Muscle layer of colon (tissue), 2 donors: ENCODE measurements at regions not wholly inside any gene's neighbourhood (a gene's known extent, or its start where the extent isn't known, plus 50 kb on each side); places are given as distances from the start of the nearest gene placed in this dataset.

Source experiments
- H3K27ac ChIP-seq: one replicate; pipeline ENCODE4 v1.7.0; 2013; ENCODE audit warnings: low read depth, mild to moderate bottlenecking, low read length, moderate library complexity
- H3K27me3 ChIP-seq, 2 donors: one replicate each; pipeline ENCODE4 v1.7.0; 2013; ENCODE audit warnings: low read length in 2 of 2, mild to moderate bottlenecking in 2 of 2; ENCODE audit not compliant: insufficient read depth in 2 of 2, control insufficient read depth in 1 of 2
- H3K36me3 ChIP-seq: one replicate; pipeline ENCODE4 v1.7.0; 2013; ENCODE audit warnings: mild to moderate bottlenecking, low read length; ENCODE audit not compliant: insufficient read depth
- H3K4me1 ChIP-seq: one replicate; pipeline ENCODE4 v1.7.0; 2013; ENCODE audit warnings: mild to moderate bottlenecking, low read length; ENCODE audit not compliant: insufficient read depth
- H3K4me3 ChIP-seq, 2 donors: one replicate each; pipeline ENCODE4 v1.7.0; 2013; ENCODE audit warnings: low read length in 2 of 2, low read depth in 1 of 2, mild to moderate bottlenecking in 1 of 2, moderate library complexity in 1 of 2
- H3K9ac ChIP-seq: one replicate; pipeline ENCODE4 v1.7.0; 2013; ENCODE audit warnings: low read length
- H3K9me3 ChIP-seq: one replicate; pipeline ENCODE4 v1.7.0; 2013; ENCODE audit warnings: mild to moderate bottlenecking, low read length
- donor health status: abdominal sarcoma.
- donor health status: Adenocarcinoma of cecum.

DNA sequence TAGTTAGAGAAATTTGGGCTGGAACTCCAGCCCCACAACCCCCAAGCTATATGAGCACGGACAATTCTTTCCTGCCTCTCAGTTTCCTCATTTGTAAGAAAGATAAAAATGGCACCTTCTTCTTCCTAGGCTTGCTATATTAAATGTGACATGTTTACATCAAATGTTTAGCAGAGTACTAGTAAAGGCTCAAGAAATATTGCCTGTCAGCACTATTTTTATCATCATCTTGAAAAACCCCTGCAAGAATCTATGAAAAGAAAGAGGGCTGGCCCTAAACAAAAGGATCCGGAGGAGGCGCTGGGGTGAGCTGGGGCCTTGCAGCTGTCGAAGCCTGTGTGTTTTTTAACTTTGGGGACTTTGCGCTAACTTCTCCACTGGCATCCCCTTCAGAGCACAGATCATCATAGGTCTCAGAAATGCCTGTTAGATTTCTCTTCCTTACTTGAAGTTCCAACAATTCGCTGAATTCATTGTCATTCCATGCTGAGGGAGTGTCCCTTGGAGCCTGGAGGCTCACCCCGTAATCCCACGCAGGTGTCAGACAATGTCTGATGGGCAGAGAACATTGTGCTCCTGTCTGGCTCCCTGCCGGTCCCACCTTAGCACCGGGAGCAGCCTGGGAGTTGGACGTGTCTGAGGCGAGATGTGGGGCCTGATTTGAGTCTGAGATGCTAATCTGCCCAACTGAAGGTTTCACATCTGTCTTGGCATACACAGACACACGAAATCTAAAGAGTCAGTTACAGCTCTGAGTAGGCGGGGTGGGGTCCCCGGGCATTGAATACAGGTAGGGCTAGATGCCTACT lies 206.8 kb downstream of the NUAK1 start:
- Histone ChIP-seq H3K27ac (no peak overlapping the region), H3K27me3 (no peaks in the 10 kb centered on the region), H3K9ac (no peak overlapping the region), H3K9me3 (no peaks in the 10 kb centered on the region), H3K36me3 (no peaks in the 10 kb centered on the region), H3K4me3 (no peak overlapping the region), H3K4me1 (peaks cover 9% of the 10 kb centered on the region)

DNA sequence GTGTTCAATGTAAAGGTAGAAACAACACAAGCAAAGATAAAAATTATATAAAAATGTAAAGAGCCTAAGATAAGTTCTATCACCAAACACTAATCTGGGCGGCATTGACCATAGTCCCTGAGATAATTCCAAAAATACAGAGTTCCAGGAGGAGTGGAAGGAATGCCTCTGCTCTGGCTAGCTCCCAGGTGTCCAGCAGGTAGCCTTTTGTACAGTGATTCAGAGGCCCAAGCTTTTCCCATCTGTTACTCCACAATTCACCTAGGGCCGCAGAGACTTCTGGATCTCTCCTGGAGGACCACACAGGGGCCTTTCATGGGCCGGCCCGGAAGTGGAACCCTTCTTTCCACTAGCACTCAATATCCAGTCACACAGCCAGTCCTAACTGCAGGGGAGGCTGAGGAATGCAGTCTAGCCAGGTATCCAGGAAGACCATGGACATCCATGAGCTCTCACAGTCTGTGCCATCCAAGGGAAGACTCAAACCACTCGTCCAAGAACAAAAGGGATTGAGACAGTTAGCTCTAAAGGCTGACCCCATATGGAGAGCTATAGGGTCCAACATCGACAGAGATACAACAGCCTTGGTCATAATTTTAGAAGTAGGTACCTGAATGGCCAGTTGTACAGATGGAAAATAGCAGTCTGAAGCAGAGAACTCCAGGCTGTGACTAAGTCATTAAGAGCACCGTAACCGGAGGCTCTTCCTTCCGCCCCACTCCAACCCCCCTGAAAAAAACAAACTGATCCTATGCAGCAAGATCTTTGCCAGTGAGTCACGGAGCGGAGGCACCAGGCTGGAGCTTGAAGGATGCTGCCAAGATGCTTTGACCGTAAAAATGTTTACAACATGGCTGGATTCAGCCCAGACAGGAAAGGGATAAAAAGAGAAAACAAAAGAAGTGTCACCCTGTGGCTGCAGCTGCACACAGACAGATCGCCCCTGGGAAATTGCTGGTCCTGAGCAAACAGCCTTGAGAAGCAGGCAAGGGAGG lies 204.8 kb downstream of the NUAK1 start:
- Histone ChIP-seq H3K9ac (no peak overlapping the region), H3K9me3 (no peaks in the 10 kb centered on the region), H3K27me3 (no peaks in the 10 kb centered on the region), H3K36me3 (no peaks in the 10 kb centered on the region), H3K4me3 (no peak overlapping the region), H3K27ac (no peak overlapping the region), H3K4me1 (peaks cover 9% of the 10 kb centered on the region)

GRCh38 chr12:105935106-105935505 lies 203.6 kb downstream of the NUAK1 start:
- H3K9ac ChIP-seq, result no peak overlapping the region
- H3K27ac ChIP-seq, result no peak overlapping the region
- peaks cover 9% of the 10 kb centered on the region for H3K4me1 ChIP-seq
- no peak overlapping the region for H3K4me3 ChIP-seq
- H3K36me3 ChIP-seq, result no peaks in the 10 kb centered on the region
- H3K27me3 ChIP-seq, result no peaks in the 10 kb centered on the region
- H3K9me3 ChIP-seq, result no peaks in the 10 kb centered on the region

DNA sequence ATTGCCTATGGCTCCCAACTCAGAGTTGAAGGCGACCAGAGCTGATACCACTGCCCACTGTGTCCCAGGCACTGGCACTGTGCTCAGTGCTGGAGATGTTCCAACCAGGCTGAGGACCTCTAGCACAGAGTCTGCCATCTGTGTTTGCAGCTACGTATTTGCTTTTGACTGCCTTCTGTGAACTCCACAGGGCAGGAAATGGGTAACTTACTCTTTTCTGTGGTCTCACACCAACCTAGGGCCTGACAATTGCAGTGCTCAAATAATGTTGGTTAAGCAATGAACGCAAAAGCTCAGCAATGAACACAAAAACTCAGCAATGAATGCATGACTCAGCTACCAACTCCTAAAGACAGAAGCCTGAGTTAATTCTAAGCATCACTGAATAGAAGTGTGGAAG lies 202.8 kb downstream of the NUAK1 start:
- Histone ChIP-seq H3K9me3 (no peaks in the 10 kb centered on the region), H3K4me1 (peaks cover 9% of the 10 kb centered on the region), H3K27me3 (no peaks in the 10 kb centered on the region), H3K9ac (no peak overlapping the region), H3K27ac (no peak overlapping the region), H3K4me3 (no peak overlapping the region), H3K36me3 (no peaks in the 10 kb centered on the region)

DNA sequence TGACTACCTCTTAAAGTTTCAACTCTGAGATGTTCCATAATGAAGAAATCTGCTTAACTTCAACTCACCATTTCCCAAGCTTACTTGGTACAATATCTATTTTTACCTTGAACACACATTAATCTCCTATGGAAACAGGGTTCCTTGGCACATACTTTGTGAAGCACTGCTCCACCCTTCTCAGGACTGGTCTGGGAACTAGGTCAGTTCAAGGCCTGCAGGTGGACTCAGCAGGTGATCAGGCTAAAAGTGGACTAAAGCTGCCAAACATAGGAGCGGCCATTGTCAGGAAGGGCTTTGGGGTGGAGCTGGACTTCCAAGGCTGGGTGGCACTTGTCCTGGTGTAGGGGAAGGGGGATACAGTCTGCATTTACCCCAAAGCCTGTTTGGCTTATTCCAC lies 202.3 kb downstream of the NUAK1 start:
- H3K27ac ChIP-seq, result no peak overlapping the region
- H3K9ac ChIP-seq, result no peak overlapping the region
- no peaks in the 10 kb centered on the region for H3K36me3 ChIP-seq
- H3K9me3 ChIP-seq, result no peaks in the 10 kb centered on the region
- H3K27me3 ChIP-seq, result no peaks in the 10 kb centered on the region
- peaks cover 9% of the 10 kb centered on the region for H3K4me1 ChIP-seq
- no peak overlapping the region for H3K4me3 ChIP-seq

GRCh38 chr12:105937009-105937408 lies 201.7 kb downstream of the NUAK1 start:
- no peaks in the 10 kb centered on the region for H3K27me3 ChIP-seq
- no peak overlapping the region for H3K9ac ChIP-seq
- no peak overlapping the region for H3K27ac ChIP-seq
- no peak overlapping the region for H3K4me3 ChIP-seq
- H3K9me3 ChIP-seq, result no peaks in the 10 kb centered on the region
- peaks cover 9% of the 10 kb centered on the region for H3K4me1 ChIP-seq
- no peaks in the 10 kb centered on the region for H3K36me3 ChIP-seq

GRCh38 chr12:105939181-105939721 lies 199.5 kb downstream of the NUAK1 start:
- H3K27ac ChIP-seq, result no peak overlapping the region
- H3K27me3 ChIP-seq, result no peaks in the 10 kb centered on the region
- no peaks in the 10 kb centered on the region for H3K9me3 ChIP-seq
- no peak overlapping the region for H3K4me3 ChIP-seq
- no peak overlapping the region for H3K9ac ChIP-seq
- no peaks in the 10 kb centered on the region for H3K36me3 ChIP-seq
- peaks cover 3% of the 10 kb centered on the region for H3K4me1 ChIP-seq

- no peak overlapping the region for H3K4me3 ChIP-seq
- H3K9ac ChIP-seq, result no peak overlapping the region
- no peak overlapping the region for H3K27ac ChIP-seq
- no peaks in the 10 kb centered on the region for H3K27me3 ChIP-seq
- H3K9me3 ChIP-seq, result no peaks in the 10 kb centered on the region
- H3K4me1 ChIP-seq, result no peaks in the 10 kb centered on the region
- no peaks in the 10 kb centered on the region for H3K36me3 ChIP-seq
Observed at GRCh38 chr12:105942281-105942680, 196.5 kb downstream of the NUAK1 start.

- Histone ChIP-seq H3K9me3 (no peaks in the 10 kb centered on the region), H3K36me3 (no peaks in the 10 kb centered on the region), H3K27ac (no peak overlapping the region), H3K4me3 (no peak overlapping the region), H3K4me1 (no peaks in the 10 kb centered on the region), H3K27me3 (no peaks in the 10 kb centered on the region), H3K9ac (no peak overlapping the region)
Observed at GRCh38 chr12:105943525-105943924, 195.2 kb downstream of the NUAK1 start.

- H3K9me3 ChIP-seq, result no peaks in the 10 kb centered on the region
Observed at GRCh38 chr12:105944628-105945027, 194.1 kb downstream of the NUAK1 start.

GRCh38 chr12:105945880-105946279 lies 192.9 kb downstream of the NUAK1 start:
- H3K27me3 ChIP-seq, result no peaks in the 10 kb centered on the region
- H3K4me3 ChIP-seq, result no peak overlapping the region
- no peak overlapping the region for H3K9ac ChIP-seq
- H3K27ac ChIP-seq, result no peak overlapping the region
- no peaks in the 10 kb centered on the region for H3K4me1 ChIP-seq
- H3K36me3 ChIP-seq, result no peaks in the 10 kb centered on the region
- no peaks in the 10 kb centered on the region for H3K9me3 ChIP-seq

More at GRCh38 chr12:105944628-105945027, 194.1 kb downstream of the NUAK1 start:
- no peak overlapping the region for H3K27ac ChIP-seq
- H3K9ac ChIP-seq, result no peak overlapping the region
- no peaks in the 10 kb centered on the region for H3K4me1 ChIP-seq
- H3K4me3 ChIP-seq, result no peak overlapping the region
- H3K27me3 ChIP-seq, result no peaks in the 10 kb centered on the region
- no peaks in the 10 kb centered on the region for H3K36me3 ChIP-seq
